ENCODE measurements at regions not wholly inside any gene's neighbourhood (a gene's known extent, or its start where the extent isn't known, plus 50 kb on each side); places are given as distances from the start of the nearest gene placed in this dataset.

DNA sequence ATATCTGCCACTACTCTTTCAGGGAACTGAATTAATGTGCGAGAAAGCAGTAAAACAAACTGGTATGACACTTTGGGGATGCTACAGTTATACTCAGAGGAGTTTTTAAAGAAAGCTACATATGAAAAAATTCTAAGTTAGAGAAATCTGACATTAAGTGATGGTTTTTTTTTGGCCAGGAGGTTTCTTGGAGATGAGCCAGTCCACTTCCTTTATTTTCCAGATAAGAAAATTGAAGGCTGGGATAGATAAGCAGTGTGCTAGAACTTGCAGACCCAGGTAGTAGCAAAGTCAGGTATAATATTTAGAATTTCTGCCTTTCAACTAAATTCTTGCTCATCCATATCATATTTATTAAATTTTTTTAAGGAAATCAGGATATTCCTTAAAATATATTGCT is 106.8 kb downstream of the FAT4 start:
- TF ChIP-seq, protein P1, sequence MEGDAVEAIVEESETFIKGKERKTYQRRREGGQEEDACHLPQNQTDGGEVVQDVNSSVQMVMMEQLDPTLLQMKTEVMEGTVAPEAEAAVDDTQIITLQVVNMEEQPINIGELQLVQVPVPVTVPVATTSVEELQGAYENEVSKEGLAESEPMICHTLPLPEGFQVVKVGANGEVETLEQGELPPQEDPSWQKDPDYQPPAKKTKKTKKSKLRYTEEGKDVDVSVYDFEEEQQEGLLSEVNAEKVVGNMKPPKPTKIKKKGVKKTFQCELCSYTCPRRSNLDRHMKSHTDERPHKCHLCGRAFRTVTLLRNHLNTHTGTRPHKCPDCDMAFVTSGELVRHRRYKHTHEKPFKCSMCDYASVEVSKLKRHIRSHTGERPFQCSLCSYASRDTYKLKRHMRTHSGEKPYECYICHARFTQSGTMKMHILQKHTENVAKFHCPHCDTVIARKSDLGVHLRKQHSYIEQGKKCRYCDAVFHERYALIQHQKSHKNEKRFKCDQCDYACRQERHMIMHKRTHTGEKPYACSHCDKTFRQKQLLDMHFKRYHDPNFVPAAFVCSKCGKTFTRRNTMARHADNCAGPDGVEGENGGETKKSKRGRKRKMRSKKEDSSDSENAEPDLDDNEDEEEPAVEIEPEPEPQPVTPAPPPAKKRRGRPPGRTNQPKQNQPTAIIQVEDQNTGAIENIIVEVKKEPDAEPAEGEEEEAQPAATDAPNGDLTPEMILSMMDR (IDR thresholded peaks at IDR 0.05), result no peak
- no peak for TF ChIP-seq POLR2AphosphoS5 (IDR thresholded peaks at IDR 0.05)
- TF ChIP-seq POLR2A (IDR thresholded peaks at IDR 0.05), result no peak
